SH-SY5Y (cell line): ENCODE measurements at regions not wholly inside any gene's neighbourhood (a gene's known extent, or its start where the extent isn't known, plus 50 kb on each side); places are given as distances from the start of the nearest gene placed in this dataset.

Experiments
- GATA2 ChIP-seq: IDR thresholded peaks from 2 replicates; pipeline ENCODE4 v1.6.1; 2011; ENCODE audit warnings: mild to moderate bottlenecking, low read depth, low read length
- GATA3 ChIP-seq: IDR thresholded peaks from 2 replicates; pipeline ENCODE4 v1.6.1; 2011; ENCODE audit warnings: low read depth, mild to moderate bottlenecking, low read length, moderate library complexity

- TF ChIP-seq GATA2 (no peak), GATA3 (no peak)
Observed at GRCh38 chr15:35973029-35973428, 427.1 kb upstream of the DPH6 start.
